ENCODE measurements at regions not wholly inside any gene's neighbourhood (a gene's known extent, or its start where the extent isn't known, plus 50 kb on each side); places are given as distances from the start of the nearest gene placed in this dataset.

DNA sequence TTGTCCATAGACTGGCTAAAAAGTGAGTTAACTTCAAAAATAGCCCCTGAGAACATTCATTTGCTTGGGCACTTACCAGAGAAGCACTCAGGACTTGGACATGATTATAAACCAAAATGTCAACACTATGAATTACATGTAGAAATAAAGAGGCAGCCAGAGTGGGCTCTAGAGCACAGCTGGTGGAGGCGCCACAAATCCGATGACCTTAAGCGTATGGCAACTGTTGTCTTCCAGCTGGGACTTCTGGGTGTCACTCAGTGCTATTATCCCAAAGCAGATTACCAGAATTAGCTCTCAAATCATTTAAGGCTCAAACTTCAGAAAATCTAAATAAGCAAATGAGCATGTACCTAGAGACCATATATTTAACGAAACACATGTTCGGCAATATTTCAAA is 1255.5 kb upstream of the SLC10A2 start:
- 91 to 95% methylated on average over 5 of the region's 5 CpGs for WGBS, 2 donors (ENCODE audit: low coverage in 1 of 2)
- Histone ChIP-seq H3K27ac (no peak overlapping the region), H3K9me3 (no peaks in the 10 kb centered on the region), H3K4me1 (no peaks in the 10 kb centered on the region), H3K4me3 (no peak overlapping the region), H3K36me3 (no peaks in the 10 kb centered on the region), H3K27me3 (no peaks in the 10 kb centered on the region)
- ATAC-seq, result no peak
- TF ChIP-seq POLR2A (IDR thresholded peaks at IDR 0.05), result no peak
- no peak for TF ChIP-seq POLR2AphosphoS5 (IDR thresholded peaks at IDR 0.05)
- TF ChIP-seq, protein P1, sequence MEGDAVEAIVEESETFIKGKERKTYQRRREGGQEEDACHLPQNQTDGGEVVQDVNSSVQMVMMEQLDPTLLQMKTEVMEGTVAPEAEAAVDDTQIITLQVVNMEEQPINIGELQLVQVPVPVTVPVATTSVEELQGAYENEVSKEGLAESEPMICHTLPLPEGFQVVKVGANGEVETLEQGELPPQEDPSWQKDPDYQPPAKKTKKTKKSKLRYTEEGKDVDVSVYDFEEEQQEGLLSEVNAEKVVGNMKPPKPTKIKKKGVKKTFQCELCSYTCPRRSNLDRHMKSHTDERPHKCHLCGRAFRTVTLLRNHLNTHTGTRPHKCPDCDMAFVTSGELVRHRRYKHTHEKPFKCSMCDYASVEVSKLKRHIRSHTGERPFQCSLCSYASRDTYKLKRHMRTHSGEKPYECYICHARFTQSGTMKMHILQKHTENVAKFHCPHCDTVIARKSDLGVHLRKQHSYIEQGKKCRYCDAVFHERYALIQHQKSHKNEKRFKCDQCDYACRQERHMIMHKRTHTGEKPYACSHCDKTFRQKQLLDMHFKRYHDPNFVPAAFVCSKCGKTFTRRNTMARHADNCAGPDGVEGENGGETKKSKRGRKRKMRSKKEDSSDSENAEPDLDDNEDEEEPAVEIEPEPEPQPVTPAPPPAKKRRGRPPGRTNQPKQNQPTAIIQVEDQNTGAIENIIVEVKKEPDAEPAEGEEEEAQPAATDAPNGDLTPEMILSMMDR (IDR thresholded peaks at IDR 0.05), result no peak

DNA sequence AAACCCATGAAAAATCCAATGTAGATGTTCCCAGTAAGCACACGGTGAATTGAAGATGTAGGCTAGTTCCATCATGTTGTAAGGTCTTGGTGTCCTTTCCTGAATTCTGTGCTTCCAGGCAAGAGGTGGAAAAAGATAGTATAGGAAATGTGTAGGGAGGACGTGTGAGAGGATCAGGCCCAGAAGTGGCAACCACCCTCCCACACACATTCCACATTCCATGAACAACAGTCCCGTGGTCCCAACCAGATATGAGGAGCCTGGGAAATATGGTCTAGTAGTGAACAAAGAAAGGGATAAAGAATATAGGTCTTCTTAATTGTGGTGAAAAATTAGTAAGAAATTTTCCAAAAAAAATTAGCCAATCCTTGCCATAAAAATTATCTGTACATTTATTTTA is 1254.2 kb upstream of the SLC10A2 start:
- Histone ChIP-seq H3K27me3 (no peaks in the 10 kb centered on the region), H3K36me3 (no peaks in the 10 kb centered on the region), H3K27ac (no peak overlapping the region), H3K9me3 (no peaks in the 10 kb centered on the region), H3K4me1 (no peaks in the 10 kb centered on the region), H3K4me3 (no peak overlapping the region)
- no peak for ATAC-seq
- TF ChIP-seq, protein P1 (IDR thresholded peaks at IDR 0.05), result no peak
- TF ChIP-seq EP300 (IDR thresholded peaks at IDR 0.05) (no peak), POLR2AphosphoS5 (IDR thresholded peaks at IDR 0.05) (no peak), POLR2A (IDR thresholded peaks at IDR 0.05) (no peak)
- WGBS, 2 donors (ENCODE audit: low coverage in 1 of 2), result 67 to 78% methylated on average over 1 to 3 of the region's 3 CpGs

DNA sequence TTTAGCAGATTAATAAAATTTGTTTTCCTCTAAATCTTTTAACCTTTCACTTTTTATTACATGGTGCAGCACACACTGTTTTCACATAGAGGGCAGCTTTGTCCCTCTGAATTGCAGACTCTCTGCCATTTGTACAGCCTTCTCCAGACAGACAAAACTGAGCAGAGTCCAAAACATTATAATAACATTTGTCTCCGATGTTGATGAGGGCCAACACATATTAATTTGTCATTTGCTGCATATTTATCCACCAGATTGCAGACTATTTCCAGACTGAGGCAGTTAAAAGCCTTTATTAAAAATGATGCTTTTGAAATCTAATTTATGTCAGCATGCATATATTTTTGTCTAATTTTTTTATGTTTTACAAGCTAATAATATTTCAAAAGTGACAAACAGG is 1251.9 kb upstream of the SLC10A2 start:
- WGBS, 2 donors (ENCODE audit: low coverage in 1 of 2), result 0 to 10% methylated on average over 1 of the region's 1 CpG
- H3K4me3 ChIP-seq, result no peak overlapping the region
- ATAC-seq, result no peak
- TF ChIP-seq, protein P1 (IDR thresholded peaks at IDR 0.05), result no peak
- no peak for TF ChIP-seq POLR2AphosphoS5 (IDR thresholded peaks at IDR 0.05)
- no peak for TF ChIP-seq EP300 (IDR thresholded peaks at IDR 0.05)
- H3K4me1 ChIP-seq, result no peaks in the 10 kb centered on the region
- H3K27me3 ChIP-seq, result no peaks in the 10 kb centered on the region
- H3K36me3 ChIP-seq, result no peaks in the 10 kb centered on the region
- H3K27ac ChIP-seq, result no peak overlapping the region
- no peaks in the 10 kb centered on the region for H3K9me3 ChIP-seq

DNA sequence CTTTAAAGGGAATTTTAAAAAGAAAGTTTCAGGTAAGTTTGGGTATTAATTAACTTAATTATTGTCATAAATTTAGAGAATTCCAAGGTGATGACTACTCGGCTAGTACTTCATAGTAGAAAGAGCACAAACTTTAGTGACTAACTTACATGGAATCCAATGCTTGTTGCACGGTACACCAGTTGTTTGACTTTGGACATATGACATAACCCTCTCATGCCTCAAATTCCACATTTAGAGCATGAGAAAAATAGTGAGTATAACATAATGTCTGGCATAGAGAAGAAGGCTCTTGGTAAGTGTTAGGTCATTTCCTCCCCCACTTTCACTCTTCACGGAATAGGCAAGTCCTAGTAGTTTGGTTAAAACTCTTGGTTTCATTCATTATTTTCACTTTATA is 1249.4 kb upstream of the SLC10A2 start:
- TF ChIP-seq, protein P1 (IDR thresholded peaks at IDR 0.05), result no peak
- no peak for TF ChIP-seq POLR2A (IDR thresholded peaks at IDR 0.05)
- no peak for TF ChIP-seq POLR2AphosphoS5 (IDR thresholded peaks at IDR 0.05)
- Histone ChIP-seq H3K27ac (no peak overlapping the region), H3K36me3 (no peaks in the 10 kb centered on the region), H3K4me3 (no peak overlapping the region), H3K4me1 (no peaks in the 10 kb centered on the region), H3K27me3 (no peaks in the 10 kb centered on the region), H3K9me3 (no peaks in the 10 kb centered on the region)
- no peak for ATAC-seq
- 51 to 55% methylated on average over 3 of the region's 3 CpGs for WGBS, 2 donors (ENCODE audit: low coverage in 1 of 2)

DNA sequence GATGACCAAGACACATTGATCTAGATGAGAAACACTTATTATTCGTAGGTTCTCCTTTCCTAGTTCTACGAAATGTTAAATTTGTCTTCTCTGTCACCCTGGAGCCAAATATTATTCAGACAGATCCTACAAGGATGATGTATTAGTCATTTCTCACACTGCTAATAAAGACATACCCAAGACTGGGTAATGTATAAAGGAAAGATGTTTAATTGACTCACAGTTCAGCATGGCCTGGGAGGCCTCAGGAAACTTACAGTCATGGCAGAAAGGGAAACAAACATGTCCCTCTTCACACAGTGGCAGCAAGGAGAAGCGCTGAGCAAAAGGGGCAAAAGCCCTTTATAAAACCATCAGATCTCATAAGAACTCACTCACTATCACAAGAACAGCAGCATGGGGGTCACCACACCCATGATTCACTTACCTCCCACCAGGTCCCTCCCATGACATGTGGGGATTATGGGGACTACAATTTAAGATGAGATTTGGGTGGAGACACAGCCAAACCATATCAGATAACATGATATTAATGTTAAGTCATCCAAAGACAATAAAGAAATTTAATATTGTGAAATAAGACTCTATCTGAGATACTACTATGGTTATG is 1248.8 kb upstream of the SLC10A2 start:
- no peaks in the 10 kb centered on the region for H3K36me3 ChIP-seq
- no peak for ATAC-seq
- H3K4me1 ChIP-seq, result no peaks in the 10 kb centered on the region
- 84% methylated on average over 3 of the region's 3 CpGs for WGBS, 2 donors (ENCODE audit: low coverage in 1 of 2)
- no peak for TF ChIP-seq POLR2A (IDR thresholded peaks at IDR 0.05)
- TF ChIP-seq, protein P1 (IDR thresholded peaks at IDR 0.05), result no peak
- TF ChIP-seq POLR2AphosphoS5 (IDR thresholded peaks at IDR 0.05), result no peak
- no peak for TF ChIP-seq EP300 (IDR thresholded peaks at IDR 0.05)
- H3K27me3 ChIP-seq, result no peaks in the 10 kb centered on the region
- no peak overlapping the region for H3K27ac ChIP-seq
- no peaks in the 10 kb centered on the region for H3K9me3 ChIP-seq
- no peak overlapping the region for H3K4me3 ChIP-seq

Measured in gastroesophageal sphincter (tissue), 4 donors.